Loucy (cell line): ENCODE measurements at regions not wholly inside any gene's neighbourhood (a gene's known extent, or its start where the extent isn't known, plus 50 kb on each side); places are given as distances from the start of the nearest gene placed in this dataset.

ENCODE experiments used
- H2AFZ ChIP-seq: fragments of 200-600 bp; sonication (generic); 2 replicates; pipeline ENCODE4 v1.6.0; 2016; ENCODE audit warnings: antibody characterized with exemption, mild to moderate bottlenecking, low read length, moderate library complexity
- H3F3A ChIP-seq: fragments of 200-600 bp; 2 replicates; pipeline ENCODE4 v1.6.0; 2016; ENCODE audit warnings: antibody characterized with exemption, low read depth, mild to moderate bottlenecking
- H3K27me3 ChIP-seq: fragments of 200-600 bp; sonication (generic); 2 replicates; pipeline ENCODE4 v1.6.1; 2014; ENCODE audit warnings: low read length, mild to moderate bottlenecking; ENCODE audit not compliant: insufficient read depth, poor library complexity, severe bottlenecking
- H3K36me3 ChIP-seq: fragments of 200-600 bp; sonication (generic); 2 replicates; pipeline ENCODE4 v1.6.1; 2016; ENCODE audit warnings: low read length; ENCODE audit not compliant: insufficient read depth
- H3K4me1 ChIP-seq: fragments of 200-600 bp; sonication (generic); 2 replicates; pipeline ENCODE4 v1.5.1; 2014; ENCODE audit warnings: low read length, mild to moderate bottlenecking; ENCODE audit not compliant: insufficient read depth, poor library complexity, severe bottlenecking
- H3K4me2 ChIP-seq: fragments of 200-600 bp; sonication (generic); 2 replicates; pipeline ENCODE4 v1.6.0; 2014; ENCODE audit warnings: antibody characterized with exemption, low read length, low read depth, mild to moderate bottlenecking; ENCODE audit not compliant: poor library complexity, severe bottlenecking
- H3K4me3 ChIP-seq: fragments of 200-600 bp; sonication (generic); 2 replicates; pipeline ENCODE4 v1.5.1; 2014; ENCODE audit warnings: low read length, mild to moderate bottlenecking, mixed read lengths; ENCODE audit not compliant: poor library complexity, severe bottlenecking
- H3K79me2 ChIP-seq: fragments of 200-600 bp; sonication (generic); 2 replicates; pipeline ENCODE4 v1.6.1; 2014; ENCODE audit warnings: low read length; ENCODE audit not compliant: insufficient read depth
- H3K9ac ChIP-seq: fragments of 200-600 bp; sonication (generic); 2 replicates; pipeline ENCODE4 v1.6.0; 2014; ENCODE audit warnings: mild to moderate bottlenecking, low read depth, low read length, moderate library complexity; ENCODE audit not compliant: poor library complexity, severe bottlenecking
- H3K9me2 ChIP-seq: fragments of 200-600 bp; sonication (generic); replicated peaks from 2 replicates; pipeline ENCODE4 v1.6.1; 2016; ENCODE audit warnings: low read depth, low read length, mixed read lengths
- H3K9me3 ChIP-seq: fragments of 200-600 bp; sonication (generic); 2 replicates; pipeline ENCODE4 v1.6.1; 2014; ENCODE audit warnings: mild to moderate bottlenecking, antibody characterized with exemption, low read length, low read depth; ENCODE audit not compliant: insufficient read depth
- H4K20me1 ChIP-seq: fragments of 200-600 bp; sonication (generic); 2 replicates; pipeline ENCODE4 v1.6.0; 2014; ENCODE audit warnings: antibody characterized with exemption, low read length, mild to moderate bottlenecking; ENCODE audit not compliant: insufficient read depth, poor library complexity, severe bottlenecking
- CTCF ChIP-seq: fragments of 200-600 bp; sonication (generic); conservative IDR thresholded peaks from 2 replicates; pipeline ENCODE4 v1.5.1; 2014; ENCODE audit warnings: mild to moderate bottlenecking, antibody characterized with exemption, low read length
- EZH2phosphoT487 ChIP-seq: fragments of 200-600 bp; IDR thresholded peaks from 2 replicates; pipeline ENCODE4 v1.6.1; 2018; ENCODE audit warnings: antibody characterized with exemption, mild to moderate bottlenecking, moderate library complexity, borderline replicate concordance

DNA sequence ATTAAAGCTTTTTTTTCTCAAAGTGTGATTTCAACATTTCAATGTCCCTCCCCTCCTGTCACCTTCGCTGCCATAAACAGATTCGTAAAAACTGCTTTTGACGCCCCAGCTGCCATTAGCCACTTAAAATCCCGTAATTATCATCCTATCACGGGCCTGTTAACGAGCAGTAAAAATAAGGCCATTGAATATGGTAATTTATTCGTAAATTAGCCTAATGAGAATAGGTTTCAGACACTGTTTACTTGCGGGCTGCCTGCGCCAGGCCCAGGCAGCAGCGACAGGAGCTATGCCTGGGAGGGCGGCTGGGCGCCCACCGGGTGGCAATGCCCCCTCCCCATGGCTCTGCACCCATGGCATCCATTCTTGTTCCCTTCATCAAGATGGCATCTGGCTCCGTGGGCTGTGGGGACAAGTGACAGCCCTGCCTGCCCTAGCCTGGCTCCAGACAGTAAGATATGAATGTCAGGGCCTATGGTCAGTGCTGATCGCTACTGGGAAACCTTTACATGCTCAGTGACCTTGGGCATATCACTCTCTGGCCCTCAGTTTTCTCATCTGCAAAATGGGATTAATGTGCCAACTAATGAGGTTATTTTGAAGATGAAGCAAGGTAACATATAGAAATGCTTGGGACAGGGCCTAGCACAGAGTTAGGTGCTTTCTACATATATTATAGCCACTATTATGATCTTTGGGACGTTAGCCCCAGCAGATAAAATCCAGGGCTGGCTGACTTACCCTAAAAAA, 500.8 kb downstream of the MN1 start:
- H3K9me3 ChIP-seq, result no peaks in the 10 kb centered on the region
- no peaks in the 10 kb centered on the region for H3K79me2 ChIP-seq
- TF ChIP-seq EZH2phosphoT487 (no peak), CTCF (no peak)
- no peak overlapping the region for H3K4me3 ChIP-seq
- H3F3A ChIP-seq, result no peaks in the 10 kb centered on the region
- no peaks in the 10 kb centered on the region for H3K9me2 ChIP-seq
- H3K9ac ChIP-seq, result no peak overlapping the region
- no peaks in the 10 kb centered on the region for H3K36me3 ChIP-seq
- no peaks in the 10 kb centered on the region for H3K4me1 ChIP-seq
- no peaks in the 10 kb centered on the region for H4K20me1 ChIP-seq
- no peak overlapping the region for H3K4me2 ChIP-seq
- H3K27me3 ChIP-seq, result no peaks in the 10 kb centered on the region
- no peak overlapping the region for H2AFZ ChIP-seq

DNA sequence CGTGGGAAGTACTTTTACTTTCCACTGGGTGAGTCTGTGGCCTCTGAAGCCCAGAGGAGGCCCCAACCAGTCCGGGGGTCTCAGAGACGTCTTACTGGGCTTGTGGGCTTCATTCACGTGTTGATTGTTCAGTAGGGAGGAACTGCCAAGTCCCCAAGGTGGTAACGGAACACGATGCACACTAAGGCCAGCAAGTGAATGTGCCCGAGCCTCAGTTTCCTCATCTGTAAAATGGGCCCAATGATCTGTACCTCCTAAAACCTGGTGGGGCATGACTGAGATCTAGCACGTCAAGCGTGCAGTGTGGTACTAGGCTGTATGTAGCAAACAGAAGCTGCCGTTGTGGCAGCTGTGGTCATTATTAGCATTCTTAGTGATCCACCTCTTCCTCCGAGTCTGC, 499.1 kb downstream of the MN1 start:
- Histone ChIP-seq H3K4me3 (no peak overlapping the region), H3K9me3 (no peaks in the 10 kb centered on the region), H2AFZ (no peak overlapping the region), H3K4me1 (no peaks in the 10 kb centered on the region), H3K4me2 (no peak overlapping the region), H3K9me2 (no peaks in the 10 kb centered on the region), H3K36me3 (no peaks in the 10 kb centered on the region), H3K9ac (no peak overlapping the region), H3F3A (no peaks in the 10 kb centered on the region), H3K27me3 (no peaks in the 10 kb centered on the region), H3K79me2 (no peaks in the 10 kb centered on the region), H4K20me1 (no peaks in the 10 kb centered on the region)
- no peak for TF ChIP-seq EZH2phosphoT487
- TF ChIP-seq CTCF, result no peak

GRCh38 chr22:27303718-27304117, 497.8 kb downstream of the MN1 start:
- TF ChIP-seq EZH2phosphoT487 (no peak), CTCF (no peak)
- Histone ChIP-seq H3K4me2 (no peak overlapping the region), H3K9ac (no peak overlapping the region)

More at GRCh38 chr22:27303718-27304117, 497.8 kb downstream of the MN1 start:
- H3K4me3 ChIP-seq, result no peak overlapping the region
- no peaks in the 10 kb centered on the region for H3K27me3 ChIP-seq
- H3K4me1 ChIP-seq, result no peaks in the 10 kb centered on the region
- no peaks in the 10 kb centered on the region for H3F3A ChIP-seq
- H4K20me1 ChIP-seq, result no peaks in the 10 kb centered on the region
- H3K36me3 ChIP-seq, result no peaks in the 10 kb centered on the region
- no peaks in the 10 kb centered on the region for H3K9me2 ChIP-seq
- no peaks in the 10 kb centered on the region for H3K9me3 ChIP-seq
- H3K79me2 ChIP-seq, result no peaks in the 10 kb centered on the region
- H2AFZ ChIP-seq, result no peak overlapping the region
